NB4 (cell line): ENCODE measurements at regions not wholly inside any gene's neighbourhood (a gene's known extent, or its start where the extent isn't known, plus 50 kb on each side); places are given as distances from the start of the nearest gene placed in this dataset.

Experiments
- DNase-seq: peaks from one replicate; pipeline ENCODE4 v3.0.0; 2010; ENCODE audit warnings: low read depth
- H3K4me3 ChIP-seq: one replicate; pipeline ENCODE4 v1.5.1; 2011; ENCODE audit warnings: mild to moderate bottlenecking, low read depth, low read length, moderate library complexity
- CTCF ChIP-seq: IDR thresholded peaks from one replicate; pipeline ENCODE4 v1.5.1; 2012; ENCODE audit warnings: low read depth, low read length
- MYC ChIP-seq: IDR thresholded peaks from 2 replicates; pipeline ENCODE4 v1.6.1; 2011; ENCODE audit warnings: low read depth, low read length
- POLR2A ChIP-seq: IDR thresholded peaks from 2 replicates; pipeline ENCODE4 v1.6.1; 2011; ENCODE audit warnings: mild to moderate bottlenecking; ENCODE audit not compliant: insufficient read length; ENCODE audit errors: extremely low read depth
- TF ChIP-seq, protein P1 (sequence below): IDR thresholded peaks from 2 replicates; pipeline ENCODE4 v1.6.1; 2011; ENCODE audit warnings: low read depth, low read length

- no peak for TF ChIP-seq MYC
- peak; percentile 8 for TF ChIP-seq CTCF
- H3K4me3 ChIP-seq = no peak overlapping the region
- DNase-seq = no peak
Observed at GRCh38 chr11:11075515-11076171, 217.8 kb upstream of the ZBED5 start.

DNA sequence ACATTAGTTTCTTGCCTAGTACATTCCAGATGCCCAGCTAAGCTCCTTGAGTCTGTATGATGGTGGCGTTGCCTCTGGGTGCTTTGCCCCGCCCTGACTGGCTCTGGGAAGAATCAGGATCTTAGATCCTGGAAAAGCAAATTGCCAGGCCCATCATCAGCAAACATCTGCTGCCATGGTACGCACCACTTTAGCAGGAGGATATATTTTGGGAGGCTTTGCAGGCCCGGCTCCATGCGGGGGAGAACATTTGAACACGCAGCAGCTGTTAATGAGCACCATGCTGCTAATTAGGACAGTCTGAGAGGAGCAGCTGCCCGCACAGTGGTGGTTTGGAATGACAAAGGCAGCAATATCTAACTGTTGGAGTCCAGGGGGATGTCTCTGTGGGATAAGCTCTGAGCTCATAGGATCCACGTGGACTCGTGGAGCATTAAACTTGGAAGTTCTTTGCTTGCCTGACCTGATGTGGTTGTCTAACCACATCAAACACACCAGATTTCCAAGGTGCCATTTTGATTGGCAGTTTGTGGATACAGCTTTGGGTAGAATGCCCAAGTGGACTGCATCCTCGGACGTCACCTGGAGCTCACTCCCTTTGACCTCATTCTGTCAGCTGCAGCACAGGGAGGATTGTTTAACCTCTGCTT, 217.0 kb upstream of the ZBED5 start:
- TF ChIP-seq, protein P1, sequence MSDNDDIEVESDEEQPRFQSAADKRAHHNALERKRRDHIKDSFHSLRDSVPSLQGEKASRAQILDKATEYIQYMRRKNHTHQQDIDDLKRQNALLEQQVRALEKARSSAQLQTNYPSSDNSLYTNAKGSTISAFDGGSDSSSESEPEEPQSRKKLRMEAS = no peak
- TF ChIP-seq CTCF (no peak), MYC (no peak), POLR2A (no peak)
- DNase-seq = no peak
- H3K4me3 ChIP-seq = no peak overlapping the region

DNA sequence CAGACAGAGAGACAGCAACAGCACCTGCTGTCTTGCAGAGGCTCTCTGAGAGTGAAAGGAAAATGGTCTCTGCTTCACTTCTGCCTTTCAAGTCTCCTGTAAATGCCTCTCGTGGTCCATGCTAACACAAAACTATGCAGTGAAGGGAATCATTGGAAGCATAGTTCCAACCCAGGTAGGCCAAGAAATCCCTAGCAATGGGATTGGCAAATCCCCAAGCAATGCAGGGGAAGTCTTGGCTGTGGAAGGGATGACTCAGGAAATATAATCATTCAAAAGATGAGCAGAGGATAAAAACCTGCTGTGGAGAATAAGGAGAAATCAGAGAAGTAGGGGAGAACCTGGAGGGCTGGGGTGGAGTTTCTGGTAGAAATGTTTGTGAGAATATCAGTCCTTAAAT, 216.1 kb upstream of the ZBED5 start:
- H3K4me3 ChIP-seq = no peak overlapping the region
- TF ChIP-seq CTCF = no peak
- no peak for TF ChIP-seq MYC
- no peak for TF ChIP-seq POLR2A
- TF ChIP-seq, protein P1 = no peak
- no peak for DNase-seq

DNA sequence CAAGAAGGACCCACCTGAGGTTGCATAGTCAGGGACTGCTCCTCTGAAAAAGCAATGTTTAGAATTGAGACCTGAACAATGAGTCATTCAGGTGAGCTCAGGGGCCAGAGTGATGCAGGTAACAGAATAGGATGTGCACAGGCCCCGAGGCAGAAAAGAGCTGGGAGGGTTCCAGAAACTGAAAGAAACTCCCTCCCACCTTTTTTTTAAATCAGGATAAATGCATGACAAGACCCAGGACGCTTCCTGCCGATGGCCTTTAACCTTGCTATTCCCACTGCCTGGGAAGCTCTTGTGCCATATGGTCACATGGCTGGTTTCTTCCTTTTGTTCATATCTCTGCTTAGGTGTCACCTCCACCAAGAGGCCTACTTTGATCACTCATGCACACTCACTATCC, 214.2 kb upstream of the ZBED5 start:
- no peak overlapping the region for H3K4me3 ChIP-seq
- no peak for DNase-seq
- no peak for TF ChIP-seq POLR2A
- TF ChIP-seq, protein P1 = no peak
- no peak for TF ChIP-seq CTCF
- TF ChIP-seq MYC = no peak

DNA sequence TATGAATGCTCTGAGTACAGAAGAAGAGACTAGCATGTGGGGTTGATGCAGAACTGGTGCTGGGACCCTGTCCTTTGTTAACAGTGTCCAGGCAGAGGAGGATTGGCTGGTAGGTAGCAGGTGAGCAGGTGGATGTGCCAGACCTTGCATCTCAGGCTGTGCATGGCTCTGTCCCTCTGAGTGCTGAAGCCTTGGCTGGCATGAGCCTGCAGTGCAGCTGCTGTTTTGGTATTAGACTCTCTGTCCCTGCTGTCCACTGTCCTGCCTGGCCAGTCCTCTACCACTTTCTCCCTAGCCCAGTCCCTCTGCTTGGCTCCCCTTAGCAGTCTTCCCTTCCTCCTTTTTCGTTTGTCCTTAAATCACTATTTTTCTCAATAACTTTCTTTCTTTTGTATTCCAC, 213.6 kb upstream of the ZBED5 start:
- TF ChIP-seq POLR2A (no peak), CTCF (no peak), MYC (no peak)
- TF ChIP-seq, protein P1 = no peak
- H3K4me3 ChIP-seq = no peak overlapping the region
- DNase-seq = no peak

DNA sequence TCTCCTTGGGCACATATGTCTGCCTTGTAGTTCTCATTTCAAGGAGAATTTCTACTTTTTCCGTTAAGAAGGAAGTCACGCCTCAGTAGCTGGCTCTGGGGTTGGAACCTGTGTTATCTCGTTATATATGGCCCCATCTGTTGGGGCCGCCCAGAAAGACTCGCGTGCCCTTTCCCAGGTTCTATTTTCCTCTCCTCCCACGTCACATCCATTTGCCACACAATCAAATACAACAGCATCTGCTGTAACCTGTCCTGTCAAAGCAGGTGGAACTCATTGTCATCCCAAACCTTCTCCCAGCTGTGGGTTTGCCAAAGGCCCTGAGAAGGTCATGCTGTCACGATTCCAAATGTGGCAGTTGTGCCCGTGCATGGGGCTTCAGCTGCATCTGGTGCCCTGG, 213.1 kb upstream of the ZBED5 start:
- DNase-seq = no peak
- no peak for TF ChIP-seq POLR2A

More for the DNA sequence above, 213.1 kb upstream of the ZBED5 start:
- H3K4me3 ChIP-seq = no peak overlapping the region
